ENCODE measurements at regions not wholly inside any gene's neighbourhood (a gene's known extent, or its start where the extent isn't known, plus 50 kb on each side); places are given as distances from the start of the nearest gene placed in this dataset.

DNA sequence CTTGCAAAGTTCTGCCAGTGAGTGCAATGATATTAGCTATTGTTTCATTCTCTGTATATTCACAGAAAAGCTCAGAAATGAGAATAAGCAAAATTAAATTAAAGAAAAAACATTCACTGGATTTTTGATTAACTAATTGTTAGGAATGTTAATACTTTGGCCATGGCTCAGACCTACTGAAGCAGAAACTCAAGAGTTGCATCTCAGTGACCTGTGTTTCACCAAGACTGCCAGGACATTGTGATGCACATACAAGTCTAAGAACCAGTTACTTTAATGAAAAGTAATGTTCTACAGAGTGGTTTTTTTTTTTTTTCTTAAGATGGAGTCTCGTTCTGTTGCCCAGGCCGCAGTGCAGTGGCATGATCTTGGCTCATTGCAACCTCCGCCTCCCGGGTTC is 464.9 kb upstream of the NMUR2 start:
- no peak for DNase-seq (ENCODE audit: low read depth in 2 of 2)

DNA sequence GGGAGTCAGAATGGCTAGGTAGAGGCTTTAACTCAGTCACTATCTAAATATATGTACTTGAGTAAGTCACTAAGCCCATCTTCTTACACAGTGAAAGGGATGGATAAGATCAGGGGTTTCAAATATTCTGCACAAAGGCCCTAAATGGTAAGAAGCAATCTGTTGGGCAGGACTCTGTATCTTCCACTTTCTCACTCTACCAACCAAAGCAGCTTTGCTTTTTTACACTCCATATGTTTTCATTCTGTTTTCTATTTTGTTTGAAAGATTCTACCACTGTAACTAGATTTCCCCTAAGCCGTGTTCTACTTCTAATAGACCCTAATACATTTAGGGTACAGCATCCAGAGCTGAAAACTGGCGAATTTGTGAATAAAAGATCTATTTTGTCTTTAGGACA is 477.5 kb upstream of the NMUR2 start:
- no peak for DNase-seq (ENCODE audit: low read depth in 2 of 2)

DNA sequence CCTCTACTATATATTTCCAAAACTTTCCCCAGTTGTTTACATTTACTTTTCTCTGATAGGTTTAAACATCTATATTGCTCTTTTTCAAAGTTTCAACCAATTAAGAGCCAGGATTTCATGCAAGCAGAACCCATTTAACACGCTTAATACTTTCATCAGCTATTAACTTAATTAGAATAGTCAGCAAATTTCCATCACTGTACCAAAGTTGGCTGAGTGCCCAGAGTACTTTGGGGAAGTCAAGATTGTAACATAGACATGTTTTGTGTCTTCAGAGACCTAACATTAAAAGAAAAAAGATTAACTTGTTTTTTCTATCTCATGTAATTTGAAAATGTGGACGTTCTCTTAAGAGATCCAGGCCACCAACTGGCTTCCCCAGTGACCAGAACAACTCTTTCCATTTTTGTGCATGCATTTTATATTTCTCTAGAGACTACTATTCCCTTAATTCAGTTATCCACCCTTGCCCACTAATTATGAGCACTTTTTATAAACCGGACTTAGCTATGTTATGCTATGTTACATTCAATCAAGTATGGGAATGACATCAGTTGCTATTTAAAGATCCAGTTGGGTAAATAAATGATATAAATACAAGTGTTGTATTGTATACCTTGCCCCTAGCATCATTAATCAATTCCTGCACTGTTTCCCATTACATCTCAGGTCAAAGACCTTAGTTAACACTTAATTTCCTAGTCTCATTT is 478.1 kb upstream of the NMUR2 start:
- DNase-seq (ENCODE audit: low read depth in 2 of 2) = no peak

DNA sequence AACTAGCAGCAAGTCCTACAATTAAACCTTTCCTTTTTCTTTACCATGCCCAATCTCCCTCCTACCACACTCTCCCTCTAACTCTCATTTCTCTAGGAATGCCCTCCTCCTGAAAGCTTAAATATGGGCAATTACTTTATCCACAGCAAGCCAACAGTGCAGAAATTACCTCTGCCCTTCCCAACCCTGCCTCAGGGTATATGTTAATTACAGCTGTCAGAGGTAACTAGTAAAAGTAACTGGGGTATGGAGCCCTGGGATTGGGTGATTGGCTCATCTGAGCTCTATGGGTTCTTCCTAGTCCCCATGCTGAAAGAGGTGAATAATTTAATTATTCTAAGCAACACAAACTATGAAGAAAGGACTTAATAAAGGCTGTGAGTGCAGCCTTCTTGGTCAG is 478.9 kb upstream of the NMUR2 start:
- DNase-seq (ENCODE audit: low read depth in 2 of 2) = no peak

- no peak for DNase-seq (ENCODE audit: low read depth in 2 of 2)
Measured at GRCh38 chr5:152900332-152900731, 495.3 kb upstream of the NMUR2 start.

- no peak for DNase-seq (ENCODE audit: low read depth in 2 of 2)
Measured at GRCh38 chr5:152901754-152902153, 496.7 kb upstream of the NMUR2 start.

DNA sequence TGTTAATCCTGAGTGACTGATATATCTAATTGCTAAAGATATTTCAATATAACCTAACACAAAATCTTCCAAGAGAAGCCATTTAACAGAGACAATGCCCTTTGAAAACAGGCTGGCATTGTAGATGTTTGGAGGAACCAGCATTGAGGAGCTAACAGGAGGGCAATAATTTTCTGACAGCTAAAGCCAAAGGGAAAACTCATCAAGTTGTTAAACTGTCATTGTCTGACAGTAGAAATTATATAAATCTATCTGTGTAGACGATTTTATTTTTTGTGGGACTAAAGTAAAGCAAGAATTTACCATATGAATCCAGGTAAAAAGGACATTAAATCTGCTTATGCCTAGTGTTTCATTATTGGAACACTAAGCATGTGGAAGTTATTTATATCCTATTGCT is 500.2 kb upstream of the NMUR2 start:
- DNase-seq (ENCODE audit: low read depth in 2 of 2) = no peak

DNA sequence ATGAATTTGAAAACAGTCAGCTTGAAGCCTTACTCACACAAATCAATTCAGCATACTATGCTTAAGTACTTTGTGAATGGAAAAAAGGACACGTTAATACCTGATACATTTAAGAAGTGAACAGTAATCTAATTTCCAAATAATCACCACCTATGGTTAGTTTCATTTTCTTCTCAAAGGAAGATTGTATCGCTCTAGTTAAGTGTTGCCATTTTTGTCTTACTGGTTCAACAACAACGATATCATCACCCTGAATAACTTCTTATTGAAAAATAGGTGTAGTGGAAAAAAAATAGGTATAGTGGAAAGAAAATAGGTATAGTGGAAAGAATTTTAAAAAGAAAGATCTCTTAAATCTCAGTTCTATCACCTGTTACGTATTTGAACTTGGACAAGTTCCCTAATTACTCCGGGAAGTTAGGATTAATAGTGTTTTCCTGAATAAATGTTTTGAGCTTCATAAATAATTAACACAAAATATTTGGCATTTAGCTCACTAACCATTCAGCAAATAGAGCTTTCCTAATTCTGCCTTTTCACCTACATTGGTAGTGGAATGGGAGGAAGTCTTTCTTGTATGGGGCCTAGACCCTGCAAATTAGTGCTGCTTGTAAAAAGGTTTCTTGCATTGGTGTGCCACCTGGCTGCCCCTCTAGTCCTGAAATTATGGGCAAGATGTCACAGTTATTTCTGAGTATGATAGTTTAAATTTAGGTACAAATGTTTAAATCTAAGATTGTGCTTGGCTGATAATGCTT is 502.6 kb upstream of the NMUR2 start:
- DNase-seq (ENCODE audit: low read depth in 2 of 2) = no peak

GRCh38 chr5:152912924-152913323 is 507.8 kb upstream of the NMUR2 start:
- no peak for DNase-seq (ENCODE audit: low read depth in 2 of 2)

DNA sequence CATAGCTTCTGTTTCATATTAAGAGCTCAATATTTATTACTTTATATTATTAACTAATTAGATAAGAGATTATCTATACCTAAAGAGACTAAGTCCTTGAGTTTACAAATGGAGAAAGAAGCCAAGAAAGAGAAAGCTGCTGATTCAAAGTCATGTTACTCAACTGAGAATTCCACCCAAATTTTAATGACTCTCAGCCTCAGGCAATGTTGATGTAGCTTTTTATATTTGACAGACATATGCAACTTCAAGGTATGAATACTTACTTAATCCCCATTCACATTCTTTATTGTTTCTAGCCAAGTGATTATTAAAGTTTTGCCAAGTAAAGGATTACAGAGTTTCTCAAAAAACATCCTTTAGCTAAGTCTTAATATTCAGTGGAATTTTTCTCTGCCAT is 527.5 kb upstream of the NMUR2 start:
- DNase-seq (ENCODE audit: low read depth in 2 of 2) = no peak

GRCh38 chr5:152933056-152933455 is 528.0 kb upstream of the NMUR2 start:
- no peak for DNase-seq (ENCODE audit: low read depth in 2 of 2)

DNA sequence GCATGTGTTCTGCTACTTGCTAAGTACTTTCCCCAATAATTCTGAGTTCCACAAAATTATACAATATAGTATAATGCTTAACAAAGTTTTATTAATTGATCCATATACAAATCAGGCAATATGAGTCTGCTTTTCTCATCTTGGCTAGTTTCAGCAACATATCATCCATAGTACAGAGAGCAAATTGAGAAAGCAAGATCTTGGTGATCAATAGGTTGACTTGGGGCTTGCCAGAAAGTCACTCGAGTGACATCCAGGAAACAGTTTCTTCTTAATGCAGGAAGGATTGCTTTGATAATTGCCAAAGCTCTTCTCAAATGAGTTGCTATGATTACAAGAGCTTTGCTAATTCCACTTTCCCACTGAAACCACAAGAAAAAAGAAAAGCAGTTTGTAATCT is 533.6 kb upstream of the NMUR2 start:
- DNase-seq (ENCODE audit: low read depth in 2 of 2) = no peak

DNA sequence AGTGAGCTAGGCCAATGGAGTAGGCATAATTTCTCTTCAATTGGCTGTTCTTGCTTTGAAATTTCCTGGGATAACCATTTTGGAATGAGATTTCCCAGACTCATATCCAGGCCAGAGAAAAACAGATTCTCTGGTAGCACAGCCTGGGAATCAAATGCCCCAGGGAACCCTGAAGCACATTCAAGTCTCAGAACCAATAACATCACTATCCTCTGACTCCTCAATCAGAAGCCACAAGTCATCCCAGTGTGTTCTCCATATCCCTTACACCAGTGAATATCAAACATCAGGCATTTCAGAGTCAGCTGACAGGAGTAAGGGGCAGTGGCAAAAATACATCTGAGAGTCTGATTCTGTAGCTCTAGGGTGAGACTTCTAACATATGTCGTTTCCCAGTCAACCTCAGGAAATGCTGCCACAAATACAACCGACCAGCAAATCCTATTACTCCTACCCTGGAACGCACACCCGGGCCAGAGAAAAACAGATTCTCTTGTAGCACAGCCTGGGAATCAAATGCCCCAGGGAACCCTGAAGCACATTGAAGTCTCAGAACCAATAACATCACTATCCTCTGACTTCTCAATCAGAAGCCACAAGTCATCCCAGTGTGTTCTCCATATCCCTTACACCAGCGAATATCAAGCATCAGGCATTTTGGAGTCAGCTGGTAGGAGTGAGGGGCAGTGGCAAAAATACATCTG is 537.7 kb upstream of the NMUR2 start:
- DNase-seq (ENCODE audit: low read depth in 2 of 2) = no peak

DNA sequence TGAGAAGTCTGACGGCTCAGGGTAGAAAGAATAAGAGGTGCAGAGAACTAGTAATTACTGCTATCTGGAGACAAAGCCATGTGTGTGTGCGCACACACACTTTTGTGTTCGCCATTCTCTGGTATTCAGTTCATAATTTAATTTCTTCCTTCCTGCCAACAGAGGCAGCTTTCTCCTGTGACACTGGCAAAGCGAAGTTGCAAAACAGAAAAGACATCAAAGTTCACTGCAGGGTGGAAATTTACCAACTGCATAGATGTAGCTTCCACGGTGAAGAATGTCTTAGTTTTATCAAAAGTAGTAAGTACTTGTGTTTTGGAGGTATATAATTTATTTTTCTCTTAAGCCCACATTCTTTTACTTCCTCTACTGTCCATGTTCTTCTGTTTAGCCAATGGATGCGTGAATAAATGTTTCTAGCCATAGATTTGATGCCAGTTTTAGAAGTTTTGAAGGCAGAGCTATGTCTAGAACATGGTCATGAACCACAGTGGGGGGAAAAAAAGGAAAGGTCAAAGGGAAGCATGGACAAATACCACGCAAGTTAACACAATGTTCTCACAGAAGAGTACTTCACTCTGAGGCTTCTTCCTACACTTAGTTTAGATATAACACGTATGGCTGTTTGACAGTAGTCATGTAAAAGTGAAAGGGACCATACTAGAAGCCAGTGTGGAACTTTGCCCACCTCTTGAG is 536.5 kb upstream of the GRIA1 start:
- DNase-seq (ENCODE audit: low read depth in 2 of 2) = no peak

GRCh38 chr5:152956943-152957613 is 533.4 kb upstream of the GRIA1 start:
- DNase-seq (ENCODE audit: low read depth in 2 of 2) = no peak

DNA sequence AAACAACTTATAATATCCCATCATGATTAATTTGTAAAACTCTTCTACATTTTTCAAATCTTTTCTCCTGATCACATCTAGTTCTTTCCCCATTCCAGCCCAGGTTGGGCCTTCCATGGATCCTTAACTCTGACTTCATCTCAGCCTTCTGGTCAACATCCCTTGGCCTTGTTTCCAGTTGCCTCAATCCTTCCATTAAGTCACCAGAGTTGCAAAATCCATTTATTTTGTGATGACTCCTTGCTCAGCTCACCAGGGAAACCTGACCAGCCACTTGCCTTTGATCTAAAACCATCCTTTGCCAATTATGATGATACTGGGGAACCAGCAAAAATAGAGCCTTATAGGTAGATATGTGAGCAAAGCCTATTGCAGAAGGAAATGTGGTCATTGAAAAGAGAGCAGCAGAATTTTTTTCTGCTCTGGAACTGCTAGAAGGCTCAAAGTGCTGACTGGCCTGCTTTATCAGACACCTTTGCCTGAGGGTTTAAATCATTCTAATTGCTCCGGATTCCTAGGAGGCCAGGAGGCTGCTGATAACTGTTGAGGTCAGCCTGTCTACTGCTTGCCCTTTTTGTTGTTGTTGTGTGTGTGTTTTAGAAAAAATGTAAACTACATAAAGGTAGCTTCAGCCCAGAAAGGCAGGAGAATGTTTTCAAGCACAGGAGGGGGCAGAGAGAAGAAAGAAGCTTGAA is 512.2 kb upstream of the GRIA1 start:
- DNase-seq (ENCODE audit: low read depth in 2 of 2) = no peak

GRCh38 chr5:152987131-152987530 is 503.3 kb upstream of the GRIA1 start:
- DNase-seq (ENCODE audit: low read depth in 2 of 2) = no peak

DNA sequence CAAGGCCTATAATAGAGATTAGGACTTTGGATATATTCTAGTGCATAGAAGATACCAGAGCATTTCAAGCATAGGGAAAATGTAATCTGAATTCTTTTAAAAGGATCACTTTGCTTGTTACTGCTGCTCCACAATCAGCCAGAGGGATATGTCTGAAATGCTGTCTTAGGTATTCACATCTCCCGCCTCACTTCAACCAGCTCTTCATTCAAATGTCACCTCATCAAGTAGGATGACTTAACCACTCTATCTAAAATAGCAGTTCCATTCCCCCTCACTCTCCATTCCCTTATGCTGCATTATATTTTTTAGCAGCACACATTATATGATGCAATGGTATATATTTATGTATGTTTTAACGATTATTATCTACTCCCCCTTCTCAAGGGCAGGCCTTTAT is 500.3 kb upstream of the GRIA1 start:
- DNase-seq (ENCODE audit: low read depth in 2 of 2) = no peak

DNA sequence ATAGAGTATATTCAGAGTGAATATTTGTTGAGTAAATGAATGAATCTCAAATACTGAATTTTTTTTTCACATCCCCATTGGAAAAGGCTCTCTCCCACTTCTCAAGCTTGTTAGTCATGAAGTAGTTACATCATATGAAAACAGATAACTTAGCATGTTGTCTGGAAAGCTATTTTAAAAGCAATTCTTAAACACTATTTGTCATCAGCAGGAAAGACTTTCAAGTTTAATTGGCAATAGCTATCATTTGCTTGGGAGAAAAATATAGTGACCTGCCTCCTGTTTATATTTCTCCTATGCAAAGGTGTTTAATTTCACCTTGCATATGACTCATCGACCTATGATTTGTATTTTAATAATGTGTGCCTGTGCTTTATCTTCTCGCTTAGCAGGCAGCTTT is 499.8 kb upstream of the GRIA1 start:
- no peak for DNase-seq (ENCODE audit: low read depth in 2 of 2)

DNA sequence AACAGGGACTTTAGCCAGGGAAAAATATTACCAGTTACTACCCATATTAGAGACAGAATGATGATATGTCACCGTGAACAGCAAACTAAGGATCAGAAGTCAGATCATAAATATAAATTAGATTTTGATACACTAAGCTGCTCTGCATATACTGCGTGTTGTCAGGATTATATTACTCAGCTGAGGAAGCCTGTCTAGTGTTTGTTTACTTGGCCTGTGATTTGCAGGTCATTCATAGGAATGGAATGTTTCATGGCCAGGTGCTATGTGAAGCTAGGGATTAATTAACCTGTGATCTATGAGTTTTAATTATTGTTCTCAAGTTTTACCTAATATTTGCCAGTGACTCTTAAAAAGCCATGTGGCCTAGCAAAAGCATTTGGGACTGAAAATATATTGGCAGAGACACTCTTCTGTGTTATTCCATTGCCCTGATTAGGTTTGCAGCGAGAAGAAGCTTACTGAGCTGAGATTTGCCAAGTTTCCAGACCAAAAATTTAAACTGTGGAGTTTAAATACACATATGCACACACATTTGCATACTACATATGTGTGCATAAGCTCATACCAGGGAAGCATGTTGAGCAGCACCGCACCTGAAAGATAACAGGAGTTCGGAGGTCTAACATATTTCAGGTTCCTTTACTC is 496.3 kb upstream of the GRIA1 start:
- no peak for DNase-seq (ENCODE audit: low read depth in 2 of 2)

Data from stimulated activated CD8-positive, alpha-beta memory T cell treated with anti-CD3 and anti-CD28 coated beads, Interleukin-15, amount 100 ng/mL, for 4 hours (primary cell).